Stimulated activated CD8-positive, alpha-beta memory T cell treated with anti-CD3 and anti-CD28 coated beads, Interleukin-7, amount 100 ng/mL, for 1 hour (primary cell): ENCODE measurements at regions not wholly inside any gene's neighbourhood (a gene's known extent, or its start where the extent isn't known, plus 50 kb on each side); places are given as distances from the start of the nearest gene placed in this dataset.
"Not testable (repeated sequence)": the region's sequence is repeated elsewhere in the genome, so short reads cannot be mapped to it uniquely, and the experiment has no call there.

Experiments used
- DNase-seq, 2 donors: peaks; one replicate each; pipeline ENCODE4 v3.0.0-alpha.2; 2020; ENCODE audit warnings: low read depth in 2 of 2

DNA sequence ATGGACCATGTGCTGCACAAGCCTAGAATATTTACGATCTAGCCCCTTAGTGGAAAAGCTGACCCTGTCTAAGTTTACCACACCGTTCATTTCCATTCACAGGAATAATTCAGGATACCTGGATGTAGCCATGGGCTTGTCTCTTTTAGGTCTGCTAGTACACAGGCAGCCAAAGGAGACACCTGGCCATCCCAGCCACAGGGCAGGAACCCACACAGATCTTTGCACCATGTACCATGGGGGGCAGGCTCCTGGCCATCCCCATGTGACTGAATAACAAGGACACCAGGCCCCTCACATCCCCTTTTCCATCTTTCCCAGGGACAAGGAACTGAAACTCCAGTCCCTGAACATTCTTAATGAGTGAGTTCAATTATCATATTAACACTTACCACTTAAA, 467.3 kb upstream of the MYT1L start:
- no peak for DNase-seq

DNA sequence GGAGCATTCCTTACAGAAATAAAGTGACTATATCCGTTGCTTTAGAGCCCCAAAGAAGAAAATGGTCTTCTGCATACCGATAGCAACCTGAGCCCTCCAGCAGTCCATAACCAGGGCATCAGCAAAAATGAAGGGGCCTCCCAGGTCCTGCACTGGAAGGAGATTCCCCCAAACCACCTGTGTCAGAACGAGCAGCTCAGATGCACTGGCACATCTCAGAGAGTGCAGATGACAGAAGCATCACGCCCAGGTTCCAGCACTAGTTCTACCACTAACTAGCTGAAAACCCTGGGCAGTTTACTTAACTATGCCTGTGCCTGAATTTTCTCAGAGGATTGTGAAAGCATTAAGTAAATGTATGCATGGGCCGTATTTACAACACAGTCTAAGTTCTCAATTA, 466.7 kb upstream of the MYT1L start:
- DNase-seq: no peak

DNA sequence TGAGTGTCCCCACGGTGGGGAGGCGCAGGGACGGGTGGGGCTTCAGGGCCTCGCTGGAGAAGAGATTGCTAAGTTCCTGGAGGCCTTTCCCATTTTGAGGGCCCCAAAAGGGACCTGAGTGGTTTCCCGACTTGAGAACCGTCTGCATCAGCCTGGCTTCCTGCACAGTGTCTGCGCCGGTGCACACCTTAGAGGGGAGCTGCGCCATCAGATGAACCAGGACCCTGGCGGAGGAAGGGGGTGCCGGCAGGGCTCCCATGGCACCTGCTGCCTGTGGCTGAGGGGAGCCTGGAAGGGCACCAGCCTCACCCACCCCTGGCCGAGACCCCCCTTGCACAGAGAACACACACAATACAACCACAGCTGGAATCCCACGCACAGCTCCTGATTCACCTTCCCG, 465.1 kb upstream of the MYT1L start:
- no peak for DNase-seq

DNA sequence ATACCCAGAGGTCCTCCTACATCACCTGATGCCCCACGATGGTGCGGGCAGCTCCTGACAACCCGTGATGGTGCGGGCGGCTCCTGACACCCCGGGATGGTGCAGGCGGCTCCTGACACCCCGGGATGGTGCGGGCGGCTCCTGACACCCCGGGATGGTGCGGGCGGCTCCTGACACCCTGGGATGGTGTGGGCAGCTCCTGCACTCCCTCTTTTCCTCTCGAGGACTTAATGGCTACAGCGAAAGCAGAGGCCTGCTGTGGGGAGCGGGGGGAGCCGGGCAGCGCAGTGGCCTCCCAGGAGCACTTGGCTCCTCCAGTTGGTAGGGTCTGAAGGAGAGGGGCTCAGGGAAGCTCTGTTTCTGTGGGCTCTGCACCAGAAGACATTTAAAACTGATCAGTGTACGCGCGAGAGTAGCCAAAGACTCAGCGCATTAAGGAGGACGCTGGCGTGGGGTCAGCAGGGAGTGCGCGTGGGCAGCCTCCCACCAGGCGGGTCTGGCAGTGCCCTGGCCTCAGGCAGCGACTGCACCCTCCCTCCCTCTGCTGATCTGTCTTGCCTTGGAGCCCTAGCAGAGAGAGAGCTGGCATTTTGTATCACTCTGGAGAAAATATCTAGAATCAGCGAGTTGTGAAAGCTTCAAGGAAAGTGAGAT, 464.5 kb upstream of the MYT1L start:
- no peak for DNase-seq

DNA sequence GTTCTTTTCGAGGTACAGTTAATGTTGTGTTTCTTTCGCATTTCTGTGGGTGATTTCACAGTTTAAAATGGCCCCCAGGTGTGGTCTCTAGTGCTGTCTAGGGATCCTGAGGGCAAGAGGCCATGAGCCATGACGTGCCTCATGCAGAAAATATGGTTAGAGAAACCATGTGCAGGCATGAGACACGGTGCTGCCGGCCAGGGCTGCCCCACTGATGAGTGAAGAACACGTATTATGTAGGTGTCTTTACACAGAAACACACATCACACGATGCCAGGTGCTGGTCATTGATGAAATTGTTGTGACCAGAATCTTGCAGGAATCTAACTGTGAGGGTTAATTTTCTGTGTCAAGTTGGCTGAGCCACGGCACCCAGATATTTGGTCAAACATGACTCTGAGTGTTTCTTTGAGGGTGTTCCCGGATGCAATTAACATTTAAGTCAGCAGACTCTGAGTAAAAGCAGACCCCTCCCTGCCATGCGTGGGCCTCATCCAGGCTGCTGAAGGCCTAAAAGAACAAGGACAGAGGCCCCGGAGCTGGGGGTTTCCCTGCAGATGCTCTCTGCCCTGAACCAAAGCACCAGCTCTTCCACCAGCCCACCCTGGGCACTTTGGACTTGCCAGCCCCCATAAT, 463.0 kb upstream of the MYT1L start:
- no peak for DNase-seq

DNA sequence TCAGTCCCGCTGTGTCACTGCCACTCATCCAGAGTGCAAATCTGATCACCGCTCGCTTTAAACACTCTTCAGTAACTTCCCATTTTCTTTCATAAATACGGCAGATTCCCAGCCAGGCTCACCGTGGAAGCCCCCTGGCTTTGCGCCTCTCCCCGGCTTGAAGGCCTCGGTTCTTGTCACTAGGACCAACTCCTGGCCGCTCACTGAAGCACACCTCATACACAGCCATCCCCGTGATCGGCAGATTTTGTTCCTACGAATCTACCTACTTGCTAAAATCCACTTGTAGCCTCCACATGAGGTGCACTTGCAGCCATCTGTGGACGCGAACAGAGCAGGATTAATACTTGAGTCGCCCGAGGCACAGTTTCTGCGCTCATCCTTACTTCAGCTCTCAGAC, 462.4 kb upstream of the MYT1L start:
- no peak for DNase-seq

DNA sequence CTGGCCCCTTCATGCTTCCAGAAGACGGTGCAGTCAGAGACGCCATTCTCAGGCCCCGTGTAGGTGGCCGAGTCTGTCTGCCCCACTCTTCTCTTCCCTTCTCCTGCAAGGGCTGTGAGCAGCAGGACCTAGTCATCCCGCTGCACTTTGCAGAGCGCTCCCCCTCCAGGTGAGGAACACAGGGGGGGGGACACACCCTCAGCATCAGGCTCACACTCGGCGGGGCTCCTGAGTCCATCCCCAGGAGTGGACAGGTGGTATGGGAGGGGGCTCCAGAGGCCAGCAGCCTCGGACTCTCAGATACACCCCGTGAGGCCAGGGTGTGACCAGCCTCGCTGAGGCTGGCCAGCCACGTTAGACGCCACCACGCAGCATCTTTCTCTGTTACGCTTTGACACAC, 460.5 kb upstream of the MYT1L start:
- no peak for DNase-seq

DNA sequence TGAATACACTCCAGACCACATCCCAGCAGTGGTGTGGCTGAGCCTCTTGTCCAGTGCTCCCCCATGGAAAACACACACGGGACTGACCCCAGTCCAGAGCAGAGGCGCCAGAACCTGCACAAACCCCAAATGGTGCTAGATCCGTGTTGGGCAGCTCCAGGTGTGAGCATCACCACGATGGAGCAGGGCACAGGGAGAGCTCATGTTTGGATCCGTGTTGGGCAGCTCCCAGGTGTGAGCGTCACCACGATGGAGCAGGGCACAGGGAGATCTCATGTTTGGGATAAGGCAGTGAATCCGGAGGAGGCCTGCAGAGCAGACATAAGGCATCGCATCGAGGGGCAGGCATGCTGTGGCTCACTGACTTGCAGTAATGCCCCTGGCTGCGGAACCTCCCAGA, 460.0 kb upstream of the MYT1L start:
- DNase-seq: no peak

DNA sequence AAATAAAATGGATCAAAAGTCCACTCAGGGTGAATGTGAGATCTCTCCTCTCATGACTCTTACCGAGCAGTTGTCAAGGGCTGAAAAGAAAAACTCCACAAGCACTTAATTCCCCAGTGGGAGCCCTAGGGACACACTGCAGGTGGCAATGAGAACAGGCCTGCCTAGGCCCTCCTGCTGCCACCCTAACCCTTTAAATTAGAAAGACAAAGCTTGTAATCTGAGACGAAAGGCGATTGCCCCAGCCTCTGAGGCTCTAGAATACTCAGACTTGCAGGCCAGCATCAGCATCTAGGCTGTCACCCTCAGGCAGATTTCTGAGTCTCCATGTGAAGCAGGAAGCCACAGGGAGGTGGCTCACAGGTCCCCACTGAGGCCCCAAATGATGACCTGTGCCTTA, 457.0 kb upstream of the MYT1L start:
- DNase-seq: no peak

DNA sequence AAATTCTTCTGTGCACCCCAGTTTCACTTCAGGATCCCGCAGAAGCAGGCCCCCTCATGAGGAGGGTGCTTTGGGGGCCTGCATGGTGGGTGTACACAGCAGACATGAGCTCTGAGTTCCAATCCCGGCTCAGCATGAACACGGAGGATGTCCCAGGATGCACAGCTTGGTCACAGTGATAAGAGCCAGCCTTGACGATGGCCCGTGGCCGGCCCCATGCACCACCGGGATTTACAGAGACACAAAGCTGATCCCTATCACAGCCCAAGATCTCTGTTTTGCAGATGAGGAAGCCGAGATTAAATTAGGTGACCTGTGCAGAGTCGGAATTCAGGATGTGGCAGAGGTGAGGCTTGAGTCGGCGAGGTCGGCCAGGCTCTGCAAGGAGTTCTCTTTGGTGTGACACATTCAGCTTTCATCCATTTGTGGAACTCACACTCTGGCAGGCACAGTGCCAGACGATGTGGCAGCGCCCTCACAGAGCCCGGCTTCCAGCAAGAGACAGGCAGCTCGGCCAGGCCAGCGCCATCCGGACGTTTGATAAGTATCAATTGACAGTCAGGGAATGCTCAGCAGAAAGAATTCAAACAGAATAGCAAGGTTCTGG, 456.3 kb upstream of the MYT1L start:
- no peak for DNase-seq

DNA sequence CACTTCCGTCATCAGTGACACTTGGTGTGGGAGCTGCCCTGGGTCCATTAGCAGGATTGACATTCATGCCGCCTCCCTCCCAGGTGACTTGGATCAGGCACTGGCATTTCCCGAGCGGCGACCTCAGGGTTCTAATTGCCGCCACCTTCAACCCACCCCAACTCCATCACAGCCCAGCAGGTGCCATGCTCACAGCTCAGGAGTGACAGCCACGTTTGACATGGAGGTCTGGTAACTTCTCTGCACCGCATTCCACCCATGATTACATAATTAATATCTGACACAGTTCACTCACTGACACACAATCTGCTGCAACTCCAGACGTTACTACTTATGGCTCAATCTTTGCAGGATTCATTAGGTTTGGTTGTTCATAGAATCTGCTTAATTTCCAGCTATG, 450.9 kb upstream of the MYT1L start:
- no peak for DNase-seq

DNA sequence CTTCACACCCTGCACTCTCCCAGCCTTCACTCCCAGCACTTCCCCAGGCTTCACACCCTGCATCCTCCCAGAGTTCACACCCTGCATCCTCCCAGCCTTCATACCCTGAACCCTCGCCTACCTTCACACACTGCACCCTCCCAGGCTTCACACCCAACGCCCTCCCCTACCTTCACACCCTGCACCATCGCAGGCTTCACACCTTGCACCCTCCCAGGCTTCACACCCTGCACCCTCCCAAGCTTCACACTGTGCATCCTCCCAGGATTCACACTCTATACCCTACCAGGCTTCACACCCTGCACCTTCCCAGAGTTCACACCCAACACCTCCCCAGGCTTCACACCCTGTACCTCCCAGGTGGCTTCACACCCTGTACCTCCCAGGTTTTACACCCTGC, 448.7 kb upstream of the MYT1L start:
- DNase-seq: no peak

DNA sequence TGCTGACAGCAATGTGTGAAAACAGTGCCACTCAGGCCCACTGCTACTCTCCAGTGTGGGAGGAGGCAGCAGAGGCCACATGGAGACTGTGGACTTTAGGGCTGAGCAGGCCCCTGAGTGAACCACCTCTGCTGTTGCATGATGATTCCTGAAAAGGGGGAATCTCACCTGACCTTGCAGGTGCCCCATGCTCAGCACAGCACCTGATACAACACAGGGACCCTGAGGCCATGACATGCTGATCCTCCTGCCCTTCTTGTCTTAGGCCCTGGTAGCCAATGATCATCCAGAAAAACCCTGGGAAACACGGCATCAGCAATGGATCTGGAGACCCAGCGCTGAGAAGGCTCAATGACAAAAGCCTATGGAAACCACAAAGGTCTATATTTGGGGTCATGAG, 446.8 kb upstream of the MYT1L start:
- no peak for DNase-seq

DNA sequence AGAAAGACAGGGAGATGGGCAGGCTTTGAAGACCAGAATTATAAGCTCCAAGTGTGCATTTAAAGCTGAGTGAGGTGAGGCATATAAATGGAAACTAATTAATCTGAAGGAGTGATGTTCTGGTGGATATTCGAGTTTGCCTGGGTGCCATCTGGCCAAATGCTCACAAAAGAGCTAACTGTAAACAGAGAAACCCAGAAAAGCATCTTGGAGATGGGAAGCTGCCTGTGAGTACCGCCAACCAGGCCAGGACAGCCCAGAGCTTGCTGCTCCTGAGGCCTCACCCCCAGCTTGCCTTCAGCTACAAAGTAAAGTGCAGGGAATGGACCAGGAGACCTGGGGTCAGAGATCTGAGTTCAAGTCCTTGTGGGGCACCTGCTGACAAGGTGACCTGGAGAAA, 446.1 kb upstream of the MYT1L start:
- DNase-seq: no peak

DNA sequence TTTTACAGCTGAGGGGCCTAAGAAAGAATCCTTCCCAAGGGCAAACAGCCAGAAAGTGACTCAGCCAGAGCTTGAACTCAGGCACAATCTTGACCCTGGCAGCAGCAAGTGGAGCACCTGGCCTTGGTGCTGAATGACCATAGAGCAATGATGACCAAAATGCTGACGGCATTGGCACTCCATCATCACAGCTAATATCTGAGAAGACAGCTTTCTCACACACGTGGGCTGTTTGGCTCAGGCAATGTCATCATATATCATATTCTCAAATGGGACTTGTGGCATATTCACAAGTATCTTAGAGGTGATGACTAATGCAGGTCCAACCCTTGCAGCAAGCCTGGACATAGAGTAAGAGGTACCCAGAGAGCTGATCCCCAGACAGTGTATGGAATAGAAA, 443.9 kb upstream of the MYT1L start:
- no peak for DNase-seq

DNA sequence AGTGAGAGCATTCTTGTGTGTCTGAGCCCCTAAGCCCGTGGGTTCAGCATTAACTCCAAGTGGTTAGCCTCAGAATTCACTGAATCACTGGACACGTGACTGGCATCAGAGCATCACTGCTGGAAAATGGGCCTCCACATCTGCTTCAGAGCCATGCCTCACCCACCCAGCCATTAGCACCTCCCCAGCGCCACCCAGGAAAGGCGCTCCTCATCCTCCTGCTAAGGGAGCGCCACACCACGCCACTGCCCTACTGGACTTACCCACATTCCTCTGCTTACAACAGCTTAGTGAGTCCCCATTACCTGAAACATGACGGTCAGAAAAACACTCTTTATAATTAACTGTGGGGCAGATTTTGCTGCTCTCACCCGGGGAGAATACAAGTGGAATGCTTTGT, 442.6 kb upstream of the MYT1L start:
- no peak for DNase-seq

DNA sequence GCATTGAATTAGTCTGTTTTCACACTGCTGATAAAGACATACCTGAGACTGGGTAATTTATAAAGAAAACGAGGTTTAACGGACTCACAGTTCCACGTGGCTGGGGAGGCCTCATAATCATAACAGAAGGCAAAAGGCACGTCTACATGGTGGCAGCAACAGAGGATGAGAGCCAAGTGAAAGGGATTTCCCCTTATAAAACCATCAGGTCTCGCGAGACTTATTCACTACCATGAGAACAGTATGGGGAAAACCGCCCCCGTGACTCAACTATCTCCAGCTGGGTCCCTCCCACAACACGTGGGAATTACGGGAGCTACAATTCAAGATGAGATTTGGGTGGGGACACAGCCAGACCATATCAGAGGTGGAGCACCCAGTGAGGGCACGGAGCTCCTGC, 442.0 kb upstream of the MYT1L start:
- DNase-seq: not testable (repeated sequence)

DNA sequence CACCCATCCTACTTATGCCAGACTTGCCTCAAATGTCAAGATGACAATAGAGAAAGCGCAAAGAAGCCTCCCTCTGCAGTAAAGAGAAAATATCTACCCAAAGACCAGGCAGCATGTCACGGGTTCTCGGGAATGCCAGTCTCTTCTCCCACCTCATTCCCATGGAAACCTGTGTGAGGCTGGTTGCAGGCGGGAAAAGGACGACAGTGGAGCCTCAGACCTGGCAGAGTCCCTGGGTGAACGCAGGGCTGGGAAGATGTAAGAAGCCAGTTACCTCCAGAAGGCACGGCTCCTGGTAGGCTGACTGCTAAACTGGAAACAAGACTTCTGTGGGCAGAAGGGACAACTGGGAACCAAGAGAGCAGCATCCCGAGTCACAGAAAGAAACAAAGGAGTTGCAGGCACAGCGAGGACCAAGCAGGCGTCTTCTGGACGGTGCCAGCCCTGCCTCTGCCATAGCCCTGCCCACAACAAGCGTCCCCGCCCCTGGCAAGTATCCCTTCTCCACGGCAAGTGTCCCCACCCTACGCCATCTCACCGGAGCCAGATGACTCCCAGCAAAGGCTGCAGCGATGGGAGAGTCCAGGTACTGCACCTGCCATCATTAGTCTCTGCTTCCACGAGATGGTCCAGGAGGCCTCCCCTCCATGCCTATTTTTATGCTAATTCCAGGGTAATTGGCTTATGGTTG, 440.8 kb upstream of the MYT1L start:
- no peak for DNase-seq

DNA sequence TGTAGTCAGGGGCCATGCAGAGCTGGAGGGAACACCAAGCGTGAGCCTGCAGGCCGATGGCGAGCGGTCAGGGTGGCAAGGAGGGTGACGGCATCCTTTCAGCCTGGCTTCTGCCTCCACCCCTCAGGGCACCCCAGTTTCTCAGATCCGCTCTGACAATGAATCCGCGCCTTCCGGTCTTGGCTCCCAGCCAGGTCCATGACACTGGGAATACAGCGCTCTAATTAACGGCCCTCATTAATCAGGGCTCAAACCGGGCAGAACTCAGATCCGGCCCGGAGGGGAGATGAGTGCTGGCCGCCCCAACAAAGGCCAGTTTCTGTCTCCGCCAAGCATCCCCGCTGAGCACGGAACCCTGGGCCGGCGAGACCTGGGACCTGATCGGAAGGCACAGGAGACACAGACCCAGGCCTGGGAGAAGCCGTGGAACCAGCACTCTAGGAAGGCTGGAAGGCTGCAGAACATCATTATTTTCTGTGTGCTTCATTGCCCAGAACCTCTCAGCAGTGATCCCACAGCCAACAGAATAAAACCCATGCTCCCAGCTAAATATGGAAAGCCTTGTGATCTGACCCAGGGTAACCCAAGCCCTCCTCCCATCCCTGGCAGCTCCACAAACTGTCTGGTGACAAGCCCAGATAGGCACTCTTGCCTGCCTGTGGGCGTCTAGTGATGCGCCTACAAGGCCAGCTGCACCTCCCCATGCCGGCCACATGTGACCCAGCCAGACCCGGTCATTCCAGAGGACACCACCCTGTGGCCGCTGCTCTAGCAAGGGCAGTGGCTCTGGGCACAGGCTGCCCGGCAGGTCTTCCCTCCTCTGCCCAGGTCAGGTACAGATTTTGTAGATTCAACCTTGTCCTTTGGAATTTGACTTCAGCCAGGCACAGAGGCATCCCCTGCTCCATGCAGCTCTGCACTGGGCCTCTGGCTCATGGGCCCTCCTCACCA, 438.7 kb upstream of the MYT1L start:
- no peak for DNase-seq

DNA sequence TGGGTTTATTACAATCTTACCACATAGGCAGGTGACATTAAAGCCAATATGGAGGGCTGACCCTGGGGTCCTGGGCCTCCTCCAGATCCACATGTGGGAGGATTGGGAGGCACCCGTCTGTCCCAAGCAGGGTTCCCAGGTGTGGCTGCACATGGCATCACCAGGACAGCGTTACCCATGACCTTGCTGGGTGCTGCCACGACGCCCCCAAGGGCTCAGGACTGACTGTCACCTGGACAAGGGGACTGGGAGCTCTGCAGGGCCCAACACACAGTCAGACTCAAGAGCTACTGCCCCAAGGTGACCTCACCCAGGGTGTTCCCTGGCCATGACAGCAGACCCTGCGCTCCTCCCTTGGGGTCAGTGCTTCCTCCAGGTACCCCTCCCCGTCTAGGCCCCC, 437.4 kb upstream of the MYT1L start:
- no peak for DNase-seq

DNA sequence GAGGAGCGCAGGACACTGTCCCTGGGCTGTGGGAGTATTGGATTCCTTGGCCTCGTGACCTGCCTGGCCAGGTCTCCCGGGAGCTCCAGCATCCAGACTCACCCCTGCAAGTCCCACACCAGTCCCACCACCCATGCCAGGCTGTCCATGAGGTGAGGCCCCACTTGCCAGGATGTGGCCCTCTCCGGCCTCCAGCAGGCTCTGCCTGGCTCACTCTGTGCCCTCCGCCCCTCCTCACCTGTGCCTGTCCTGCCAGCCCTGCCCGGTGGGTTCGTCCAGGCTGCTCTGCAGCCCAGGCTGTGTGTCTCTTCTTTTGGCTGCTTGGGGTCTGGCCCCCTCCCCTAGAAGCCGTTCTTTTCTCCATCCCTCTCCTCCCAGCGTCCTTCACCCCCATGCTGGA, 436.8 kb upstream of the MYT1L start:
- DNase-seq: no peak
